ENCODE measurements at regions not wholly inside any gene's neighbourhood (a gene's known extent, or its start where the extent isn't known, plus 50 kb on each side); places are given as distances from the start of the nearest gene placed in this dataset.

- Mint-ChIP-seq H3K27me3 (ENCODE audit: low read depth, unreplicated experiment) (no peaks in the 10 kb centered on the region), H3K27ac (ENCODE audit: unreplicated experiment) (no peak overlapping the region), H3K4me3 (ENCODE audit: unreplicated experiment) (no peak overlapping the region), H3K4me1 (ENCODE audit: low read depth, unreplicated experiment) (peaks cover 4% of the 10 kb centered on the region), H3K9me3 (ENCODE audit: unreplicated experiment) (peaks cover 4% of the 10 kb centered on the region), H3K36me3 (ENCODE audit: low read depth, unreplicated experiment) (peaks cover 1% of the 10 kb centered on the region)
- H2AFZ ChIP-seq (ENCODE audit: low read depth, low read length) = no peak overlapping the region
- no peak for FAIRE-seq
- no peaks in the 10 kb centered on the region for H3K27me3 ChIP-seq (ENCODE audit: insufficient read depth, low read length)
- no peak for DNase-seq (ENCODE audit: low read depth)
- H3K9ac ChIP-seq (ENCODE audit: low read length) = no peak overlapping the region
- TF ChIP-seq CTCF (IDR thresholded peaks at IDR 0.05; ENCODE audit: insufficient read depth, low read depth, low read length) (no peak), EZH2 (IDR thresholded peaks at IDR 0.05; ENCODE audit: insufficient read depth, low read length) (no peak)
- H3K4me2 ChIP-seq (ENCODE audit: low read length) = no peak overlapping the region
- H3K36me3 ChIP-seq (ENCODE audit: insufficient read depth, low read length) = no peaks in the 10 kb centered on the region
- no peaks in the 10 kb centered on the region for H3K4me1 ChIP-seq (ENCODE audit: insufficient read depth, low read length)
- H4K20me1 ChIP-seq (ENCODE audit: insufficient read depth, low read length) = no peaks in the 10 kb centered on the region
- H3K27ac ChIP-seq (ENCODE audit: low read depth, low read length) = no peak overlapping the region
- no peak overlapping the region for H3K4me3 ChIP-seq (ENCODE audit: insufficient read depth, low read depth, low read length)
- no peaks in the 10 kb centered on the region for H3K9me3 ChIP-seq (ENCODE audit: insufficient read depth, low read depth, low read length)
- H3K79me2 ChIP-seq (ENCODE audit: insufficient read depth, low read length) = no peaks in the 10 kb centered on the region
These were observed 169.8 kb upstream of the DUSP10 start for GRCh38 chr1:221911714-221912113.

GRCh38 chr1:221910222-221910621 is 168.3 kb upstream of the DUSP10 start:
- no peak overlapping the region for H3K4me3 Mint-ChIP-seq (ENCODE audit: unreplicated experiment)
- no peak overlapping the region for H3K4me2 ChIP-seq (ENCODE audit: low read length)
- no peak overlapping the region for H3K27ac ChIP-seq (ENCODE audit: low read depth, low read length)
- no peaks in the 10 kb centered on the region for H3K27me3 ChIP-seq (ENCODE audit: insufficient read depth, low read length)
- no peaks in the 10 kb centered on the region for H3K36me3 ChIP-seq (ENCODE audit: insufficient read depth, low read length)
- DNase-seq (ENCODE audit: low read depth) (no peak), FAIRE-seq (no peak)
- no peaks in the 10 kb centered on the region for H3K79me2 ChIP-seq (ENCODE audit: insufficient read depth, low read length)
- H3K27ac Mint-ChIP-seq (ENCODE audit: unreplicated experiment) = no peak overlapping the region
- H3K4me1 ChIP-seq (ENCODE audit: insufficient read depth, low read length) = no peaks in the 10 kb centered on the region
- no peak overlapping the region for H3K9ac ChIP-seq (ENCODE audit: low read length)
- H3K36me3 Mint-ChIP-seq (ENCODE audit: low read depth, unreplicated experiment) = no peaks in the 10 kb centered on the region
- peaks cover 4% of the 10 kb centered on the region for H3K4me1 Mint-ChIP-seq (ENCODE audit: low read depth, unreplicated experiment)
- H3K4me3 ChIP-seq (ENCODE audit: insufficient read depth, low read depth, low read length) = no peak overlapping the region
- no peaks in the 10 kb centered on the region for H3K27me3 Mint-ChIP-seq (ENCODE audit: low read depth, unreplicated experiment)
- H3K9me3 ChIP-seq (ENCODE audit: insufficient read depth, low read depth, low read length) = no peaks in the 10 kb centered on the region
- H2AFZ ChIP-seq (ENCODE audit: low read depth, low read length) = no peak overlapping the region
- TF ChIP-seq EZH2 (IDR thresholded peaks at IDR 0.05; ENCODE audit: insufficient read depth, low read length) = no peak
- no peak for TF ChIP-seq CTCF (IDR thresholded peaks at IDR 0.05; ENCODE audit: insufficient read depth, low read depth, low read length)
- H3K9me3 Mint-ChIP-seq (ENCODE audit: unreplicated experiment) = peaks cover 4% of the 10 kb centered on the region
- H4K20me1 ChIP-seq (ENCODE audit: insufficient read depth, low read length) = no peaks in the 10 kb centered on the region

GRCh38 chr1:221908573-221908972 is 166.7 kb upstream of the DUSP10 start:
- H3K36me3 ChIP-seq (ENCODE audit: insufficient read depth, low read length) = no peaks in the 10 kb centered on the region
- TF ChIP-seq CTCF (IDR thresholded peaks at IDR 0.05; ENCODE audit: insufficient read depth, low read depth, low read length) (no peak), EZH2 (IDR thresholded peaks at IDR 0.05; ENCODE audit: insufficient read depth, low read length) (no peak)
- no peaks in the 10 kb centered on the region for H3K9me3 Mint-ChIP-seq (ENCODE audit: unreplicated experiment)
- no peak overlapping the region for H3K4me3 Mint-ChIP-seq (ENCODE audit: unreplicated experiment)
- no peaks in the 10 kb centered on the region for H3K79me2 ChIP-seq (ENCODE audit: insufficient read depth, low read length)
- DNase-seq (ENCODE audit: low read depth) = no peak
- no peak overlapping the region for H3K27ac Mint-ChIP-seq (ENCODE audit: unreplicated experiment)
- FAIRE-seq = no peak
- peaks cover 4% of the 10 kb centered on the region for H3K4me1 Mint-ChIP-seq (ENCODE audit: low read depth, unreplicated experiment)
- no peak overlapping the region for H3K4me2 ChIP-seq (ENCODE audit: low read length)
- no peaks in the 10 kb centered on the region for H3K36me3 Mint-ChIP-seq (ENCODE audit: low read depth, unreplicated experiment)
- H3K27me3 ChIP-seq (ENCODE audit: insufficient read depth, low read length) = no peaks in the 10 kb centered on the region
- H4K20me1 ChIP-seq (ENCODE audit: insufficient read depth, low read length) = no peaks in the 10 kb centered on the region
- H3K4me1 ChIP-seq (ENCODE audit: insufficient read depth, low read length) = no peaks in the 10 kb centered on the region
- H3K9ac ChIP-seq (ENCODE audit: low read length) = no peak overlapping the region
- no peaks in the 10 kb centered on the region for H3K9me3 ChIP-seq (ENCODE audit: insufficient read depth, low read depth, low read length)
- H3K4me3 ChIP-seq (ENCODE audit: insufficient read depth, low read depth, low read length) = no peak overlapping the region
- no peaks in the 10 kb centered on the region for H3K27me3 Mint-ChIP-seq (ENCODE audit: low read depth, unreplicated experiment)
- H2AFZ ChIP-seq (ENCODE audit: low read depth, low read length) = no peak overlapping the region
- no peak overlapping the region for H3K27ac ChIP-seq (ENCODE audit: low read depth, low read length)
